ENCODE measurements at regions not wholly inside any gene's neighbourhood (a gene's known extent, or its start where the extent isn't known, plus 50 kb on each side); places are given as distances from the start of the nearest gene placed in this dataset.
A peak's percentile ranks its signal among the peaks of the same experiment; 100 is the strongest.
"Not testable (repeated sequence)": the region's sequence is repeated elsewhere in the genome, so short reads cannot be mapped to it uniquely, and the experiment has no call there.

DNA sequence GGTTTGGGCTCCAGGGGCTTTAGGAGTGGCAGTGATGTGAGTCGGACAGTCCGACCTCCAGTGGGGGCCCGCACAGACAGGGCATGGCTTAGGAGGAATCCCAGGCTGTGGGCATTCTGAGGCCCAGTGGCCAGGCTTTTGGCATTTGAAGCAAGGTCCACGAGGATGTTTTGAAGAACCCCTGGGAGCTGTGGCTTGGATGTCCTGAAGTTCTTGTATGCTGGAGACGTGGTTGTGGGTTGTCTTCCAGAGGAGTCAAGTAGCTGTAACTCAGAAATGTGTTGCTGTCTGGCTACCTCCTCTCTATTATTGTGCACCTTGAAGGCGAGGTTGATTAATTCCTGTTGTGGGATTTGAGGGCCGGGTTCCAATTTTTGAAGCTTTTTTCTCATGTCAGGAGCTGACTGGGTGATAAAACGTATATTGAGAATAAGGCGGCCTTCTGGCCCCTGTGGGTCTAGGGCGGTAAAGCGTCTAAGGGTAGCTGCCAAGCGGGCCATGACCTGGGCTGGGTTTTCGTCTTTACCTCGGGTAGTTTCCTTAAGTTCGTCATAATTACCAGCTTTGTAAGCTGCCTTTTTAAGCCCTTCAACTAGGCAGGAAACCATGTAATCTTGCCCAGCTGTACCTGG lies 67.3 kb upstream of the EZR start:
- not testable (repeated sequence) for H3K4me1 ChIP-seq (ENCODE audit: insufficient read depth); H3K27me3 ChIP-seq; DNase-seq (ENCODE audit: low spot score); H4K20me1 ChIP-seq (ENCODE audit: insufficient read depth, poor library complexity, severe bottlenecking); H3K4me3 ChIP-seq; H3K79me2 ChIP-seq; H2AFZ ChIP-seq; H3K36me3 ChIP-seq (replicated peaks; ENCODE audit: insufficient read depth, low read depth); H3K9me2 ChIP-seq (replicated peaks; ENCODE audit: insufficient read depth); H3K4me2 ChIP-seq; H3K27ac ChIP-seq; H3K9me3 ChIP-seq (ENCODE audit: low read depth)
- WGBS (ENCODE audit: low lambda C conversion rate, missing lambda C conversion rate): 91% methylated on average over 15 of the region's 15 CpGs

DNA sequence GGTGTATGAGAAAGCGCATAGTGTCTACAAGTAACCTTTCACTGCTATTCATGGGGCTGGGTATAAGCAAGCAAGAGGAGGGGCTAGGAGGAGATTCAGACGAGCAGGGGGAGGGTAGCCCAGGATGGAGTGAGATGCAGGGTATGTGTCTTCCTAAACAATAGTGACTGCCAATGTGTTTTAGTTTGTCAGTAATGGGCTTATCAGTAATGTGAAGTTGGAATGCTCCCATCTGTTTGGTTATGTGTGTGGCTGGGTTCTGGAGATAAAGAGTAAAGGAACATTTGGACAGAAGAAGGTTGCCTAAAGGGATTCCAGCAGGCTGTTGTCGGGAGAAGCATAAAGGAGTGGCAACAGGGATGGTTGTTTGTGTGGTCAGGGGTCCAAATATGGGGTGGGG lies 62.7 kb upstream of the EZR start:
- not testable (repeated sequence) for H3K79me2 ChIP-seq; H2AFZ ChIP-seq; H3K27ac ChIP-seq; H3K36me3 ChIP-seq (replicated peaks; ENCODE audit: insufficient read depth, low read depth); H3K27me3 ChIP-seq; H3K4me1 ChIP-seq (ENCODE audit: insufficient read depth); H3K4me2 ChIP-seq; H3K4me3 ChIP-seq; H3K9me2 ChIP-seq (replicated peaks; ENCODE audit: insufficient read depth); H4K20me1 ChIP-seq (ENCODE audit: insufficient read depth, poor library complexity, severe bottlenecking); H3K9me3 ChIP-seq (ENCODE audit: low read depth); DNase-seq (ENCODE audit: low spot score)
- 39% methylated on average over 3 of the region's 3 CpGs for WGBS (ENCODE audit: low lambda C conversion rate, missing lambda C conversion rate)

DNA sequence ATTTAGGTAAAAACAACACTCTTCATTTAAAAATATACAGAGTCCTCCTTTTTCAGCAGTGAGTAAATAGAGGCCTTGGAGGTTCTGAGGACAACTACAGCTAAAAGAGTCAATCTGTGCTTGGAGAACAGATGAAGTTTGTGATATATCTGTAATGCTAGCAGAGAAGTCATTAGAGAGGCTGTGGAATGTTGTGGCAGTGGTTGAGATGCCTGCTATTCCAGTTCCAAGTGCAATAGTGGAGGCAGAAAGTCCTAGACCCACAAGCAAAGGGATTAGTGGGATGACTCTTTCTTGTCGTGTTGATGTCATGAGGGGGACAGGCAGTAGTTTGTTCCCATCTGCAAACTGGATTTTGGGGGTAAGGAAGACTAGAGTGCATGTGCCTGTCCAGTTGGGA lies 62.1 kb upstream of the EZR start:
- H2AFZ ChIP-seq; DNase-seq (ENCODE audit: low spot score); H3K4me1 ChIP-seq (ENCODE audit: insufficient read depth); H3K27ac ChIP-seq; H3K27me3 ChIP-seq; H3K36me3 ChIP-seq (replicated peaks; ENCODE audit: insufficient read depth, low read depth); H3K4me2 ChIP-seq; H3K9me3 ChIP-seq (ENCODE audit: low read depth); H3K4me3 ChIP-seq; H3K9me2 ChIP-seq (replicated peaks; ENCODE audit: insufficient read depth); H4K20me1 ChIP-seq (ENCODE audit: insufficient read depth, poor library complexity, severe bottlenecking); H3K79me2 ChIP-seq: not testable (repeated sequence)
- WGBS (ENCODE audit: low lambda C conversion rate, missing lambda C conversion rate): 31% methylated on average over 1 of the region's 1 CpG

DNA sequence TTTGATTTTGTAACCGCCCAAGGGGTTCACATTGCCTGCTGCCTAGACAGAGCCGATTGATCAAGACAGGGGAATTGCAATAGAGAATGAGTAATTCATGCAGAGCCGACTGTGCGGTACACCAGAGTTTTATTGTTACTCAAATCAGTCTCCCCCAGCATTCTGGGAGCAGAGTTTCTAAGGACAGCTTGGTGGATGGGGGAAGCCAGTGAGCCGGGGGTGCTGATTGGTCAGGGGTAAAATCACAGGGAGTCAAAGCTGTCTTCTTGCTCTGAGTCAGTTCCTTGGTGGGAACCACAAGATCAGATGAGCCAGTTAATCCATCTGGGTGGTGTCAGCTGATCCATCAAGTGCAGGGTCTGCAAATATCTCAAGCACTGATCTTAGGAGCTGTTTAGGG lies 60.0 kb upstream of the EZR start:
- WGBS (ENCODE audit: low lambda C conversion rate, missing lambda C conversion rate): 45% methylated on average over 5 of the region's 5 CpGs
- no peaks in the 10 kb centered on the region for H4K20me1 ChIP-seq (ENCODE audit: insufficient read depth, poor library complexity, severe bottlenecking)
- no peaks in the 10 kb centered on the region for H3K27me3 ChIP-seq
- H3K9me2 ChIP-seq (replicated peaks; ENCODE audit: insufficient read depth): no peaks in the 10 kb centered on the region
- no peaks in the 10 kb centered on the region for H3K79me2 ChIP-seq
- peak; percentile 40 for DNase-seq (ENCODE audit: low spot score)
- H3K4me2 ChIP-seq: peak overlapping the region; percentile 10
- H3K4me1 ChIP-seq (ENCODE audit: insufficient read depth): peaks cover 10% of the 10 kb centered on the region
- TF ChIP-seq EZH2 (IDR thresholded peaks at IDR 0.05; ENCODE audit: borderline replicate concordance) (no peak), EZH2phosphoT487 (IDR thresholded peaks at IDR 0.05; ENCODE audit: low read depth, severe bottlenecking, unreplicated experiment) (no peak)
- TF ChIP-seq, protein P1, sequence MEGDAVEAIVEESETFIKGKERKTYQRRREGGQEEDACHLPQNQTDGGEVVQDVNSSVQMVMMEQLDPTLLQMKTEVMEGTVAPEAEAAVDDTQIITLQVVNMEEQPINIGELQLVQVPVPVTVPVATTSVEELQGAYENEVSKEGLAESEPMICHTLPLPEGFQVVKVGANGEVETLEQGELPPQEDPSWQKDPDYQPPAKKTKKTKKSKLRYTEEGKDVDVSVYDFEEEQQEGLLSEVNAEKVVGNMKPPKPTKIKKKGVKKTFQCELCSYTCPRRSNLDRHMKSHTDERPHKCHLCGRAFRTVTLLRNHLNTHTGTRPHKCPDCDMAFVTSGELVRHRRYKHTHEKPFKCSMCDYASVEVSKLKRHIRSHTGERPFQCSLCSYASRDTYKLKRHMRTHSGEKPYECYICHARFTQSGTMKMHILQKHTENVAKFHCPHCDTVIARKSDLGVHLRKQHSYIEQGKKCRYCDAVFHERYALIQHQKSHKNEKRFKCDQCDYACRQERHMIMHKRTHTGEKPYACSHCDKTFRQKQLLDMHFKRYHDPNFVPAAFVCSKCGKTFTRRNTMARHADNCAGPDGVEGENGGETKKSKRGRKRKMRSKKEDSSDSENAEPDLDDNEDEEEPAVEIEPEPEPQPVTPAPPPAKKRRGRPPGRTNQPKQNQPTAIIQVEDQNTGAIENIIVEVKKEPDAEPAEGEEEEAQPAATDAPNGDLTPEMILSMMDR (IDR thresholded peaks at IDR 0.05; ENCODE audit: poor library complexity): no peak
- peak overlapping the region; percentile 76 for H3K27ac ChIP-seq
- H3K9me3 ChIP-seq (ENCODE audit: low read depth): no peaks in the 10 kb centered on the region
- no peak overlapping the region for H2AFZ ChIP-seq
- H3K4me3 ChIP-seq: no peak overlapping the region
- H3K36me3 ChIP-seq (replicated peaks; ENCODE audit: insufficient read depth, low read depth): no peaks in the 10 kb centered on the region

DNA sequence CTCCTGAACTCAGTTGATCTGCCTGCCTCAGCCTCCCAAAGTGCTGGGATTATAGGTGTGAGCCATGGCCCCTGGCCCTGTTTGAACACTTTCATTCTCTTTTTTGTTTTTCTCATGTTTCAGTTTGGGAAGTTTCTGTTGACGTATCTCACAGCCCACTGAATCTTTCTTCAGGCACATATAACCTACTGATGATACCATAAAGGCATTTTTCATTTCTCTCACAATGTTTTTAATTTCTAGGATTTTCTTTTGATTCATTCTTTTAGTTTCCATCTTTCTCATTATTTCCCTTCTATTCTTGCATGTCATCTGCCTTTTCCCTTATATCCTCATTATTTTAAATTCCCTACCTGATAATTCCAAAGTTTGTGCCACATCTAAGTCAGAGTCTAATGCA lies 58.5 kb upstream of the EZR start:
- peaks cover 10% of the 10 kb centered on the region for H3K4me1 ChIP-seq (ENCODE audit: insufficient read depth)
- H3K4me2 ChIP-seq: no peak overlapping the region
- H3K36me3 ChIP-seq (replicated peaks; ENCODE audit: insufficient read depth, low read depth): no peaks in the 10 kb centered on the region
- WGBS (ENCODE audit: low lambda C conversion rate, missing lambda C conversion rate): 95% methylated on average over 1 of the region's 1 CpG
- H4K20me1 ChIP-seq (ENCODE audit: insufficient read depth, poor library complexity, severe bottlenecking): no peaks in the 10 kb centered on the region
- no peaks in the 10 kb centered on the region for H3K79me2 ChIP-seq
- H2AFZ ChIP-seq: no peak overlapping the region
- DNase-seq (ENCODE audit: low spot score): no peak
- H3K27me3 ChIP-seq: no peaks in the 10 kb centered on the region
- H3K27ac ChIP-seq: peak overlapping the region; percentile 76
- TF ChIP-seq EZH2phosphoT487 (IDR thresholded peaks at IDR 0.05; ENCODE audit: low read depth, severe bottlenecking, unreplicated experiment): no peak
- no peak for TF ChIP-seq EZH2 (IDR thresholded peaks at IDR 0.05; ENCODE audit: borderline replicate concordance)
- TF ChIP-seq, protein P1 (IDR thresholded peaks at IDR 0.05; ENCODE audit: poor library complexity): no peak
- H3K9me3 ChIP-seq (ENCODE audit: low read depth): no peaks in the 10 kb centered on the region
- no peaks in the 10 kb centered on the region for H3K9me2 ChIP-seq (replicated peaks; ENCODE audit: insufficient read depth)
- H3K4me3 ChIP-seq: no peak overlapping the region

Measured in hepatocyte (in vitro differentiated cells).